A673 (cell line): ENCODE measurements at regions not wholly inside any gene's neighbourhood (a gene's known extent, or its start where the extent isn't known, plus 50 kb on each side); places are given as distances from the start of the nearest gene placed in this dataset.

Experiments
- CTCF ChIP-seq: fragments of 300-800, 200-600 bp; sonication (generic); conservative IDR thresholded peaks from 2 replicates; pipeline ENCODE4 v1.5.1; 2017; ENCODE audit warnings: low read depth, mild to moderate bottlenecking, antibody characterized with exemption, low read length, moderate library complexity, mixed read lengths
- EZH2 ChIP-seq: fragments of 200-600 bp; sonication (generic); IDR thresholded peaks from 2 replicates; pipeline ENCODE4 v1.6.1; 2017; ENCODE audit warnings: borderline replicate concordance, low read depth, mild to moderate bottlenecking, mixed read lengths, antibody characterized with exemption, low read length; ENCODE audit not compliant: poor library complexity, severe bottlenecking

DNA sequence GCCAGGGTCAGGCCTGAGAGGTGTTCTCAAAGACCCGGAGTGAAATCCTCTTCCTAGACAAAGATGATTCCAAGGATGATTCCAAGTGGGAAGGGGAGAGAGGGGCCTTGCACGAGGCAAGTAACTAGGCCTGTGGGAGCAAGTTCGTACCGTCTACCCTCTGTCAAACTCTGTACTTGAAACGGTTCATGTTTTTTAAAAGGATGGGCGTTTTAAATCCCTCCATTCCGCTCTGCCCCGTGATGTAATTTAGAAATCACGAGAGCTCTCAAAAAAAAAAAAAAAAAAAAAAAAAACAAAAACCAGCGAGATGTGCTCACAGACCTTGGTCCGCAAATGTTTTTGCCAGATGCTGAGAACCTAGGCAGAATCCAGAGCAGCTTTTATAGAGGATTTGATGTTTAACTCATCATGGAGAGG, 114.7 kb upstream of the CARD11 start:
- TF ChIP-seq CTCF, result no peak
- TF ChIP-seq EZH2, result no peak
